ENCODE measurements at regions not wholly inside any gene's neighbourhood (a gene's known extent, or its start where the extent isn't known, plus 50 kb on each side); places are given as distances from the start of the nearest gene placed in this dataset.

GRCh38 chr2:72013726-72014125, 133.9 kb downstream of the CYP26B1 start:
- Histone ChIP-seq H3K27ac (replicated peaks; ENCODE audit: low read length) (no peak overlapping the region), H3K23ac (ENCODE audit: low read depth, low read length, poor library complexity) (no peak overlapping the region), H3K4ac (ENCODE audit: low read length) (no peak overlapping the region), H2AK5ac (ENCODE audit: low read depth, low read length) (no peak overlapping the region), H3K79me1 (ENCODE audit: low read depth, low read length) (peaks cover 1% of the 10 kb centered on the region), H4K91ac (ENCODE audit: low read depth, low read length, poor library complexity) (no peak overlapping the region), H3K4me1 (ENCODE audit: control insufficient read depth in 2 of 2, insufficient read depth in 1 of 2, low read depth in 1 of 2, low read length in 2 of 2) (no peaks in the 10 kb centered on the region), H3K36me3 (replicated peaks in 1 of 2; ENCODE audit: control insufficient read depth in 2 of 2, insufficient read depth in 2 of 2, low read length in 2 of 2) (no peaks in the 10 kb centered on the region), H4K8ac (ENCODE audit: low read depth, low read length) (no peak overlapping the region), H2BK15ac (ENCODE audit: low read length) (no peak overlapping the region), H3K4me3 (ENCODE audit: low read length in 2 of 2) (no peak overlapping the region), H3K9me3 (replicated peaks in 1 of 2; ENCODE audit: control insufficient read depth in 2 of 2, insufficient read depth in 1 of 2, low read depth in 1 of 2, low read length in 2 of 2) (no peaks in the 10 kb centered on the region), H3K27me3 (ENCODE audit: control insufficient read depth in 3 of 3, insufficient read depth in 3 of 3, low read depth in 1 of 3, low read length in 3 of 3) (no peaks in the 10 kb centered on the region), H3K14ac (ENCODE audit: low read length) (no peak overlapping the region), H2BK5ac (ENCODE audit: low read length) (no peak overlapping the region), H3K18ac (ENCODE audit: low read length) (no peak overlapping the region), H3K9ac (ENCODE audit: low read depth, low read length, poor library complexity) (no peak overlapping the region), H2AFZ (ENCODE audit: low read length) (no peak overlapping the region), H3K4me2 (ENCODE audit: insufficient read depth, low read length, poor library complexity, severe bottlenecking) (no peak overlapping the region), H2BK120ac (ENCODE audit: low read depth, low read length) (no peak overlapping the region), H2BK12ac (ENCODE audit: low read length) (no peak overlapping the region)
- no peak for DNase-seq (ENCODE audit: low spot score)
- no CpG with 5 or more reads among the region's 6 CpGs for WGBS, 2 donors (ENCODE audit: extremely low coverage in 2 of 2, insufficient read length in 2 of 2, insufficient replicate concordance in 1 of 2)

GRCh38 chr2:72012886-72013574, 134.6 kb downstream of the CYP26B1 start:
- H2BK12ac ChIP-seq (ENCODE audit: low read length), result no peak overlapping the region
- no peak overlapping the region for H2BK5ac ChIP-seq (ENCODE audit: low read length)
- H3K27me3 ChIP-seq (ENCODE audit: control insufficient read depth in 3 of 3, insufficient read depth in 3 of 3, low read depth in 1 of 3, low read length in 3 of 3), result no peaks in the 10 kb centered on the region
- peak overlapping the region; percentile 35 for H3K18ac ChIP-seq (ENCODE audit: low read length)
- DNase-seq (ENCODE audit: low spot score), result no peak
- H3K9ac ChIP-seq (ENCODE audit: low read depth, low read length, poor library complexity), result no peak overlapping the region
- H2BK120ac ChIP-seq (ENCODE audit: low read depth, low read length), result no peak overlapping the region
- H3K9me3 ChIP-seq (replicated peaks in 1 of 2; ENCODE audit: control insufficient read depth in 2 of 2, insufficient read depth in 1 of 2, low read depth in 1 of 2, low read length in 2 of 2), result no peaks in the 10 kb centered on the region
- peaks cover 1% of the 10 kb centered on the region for H3K79me1 ChIP-seq (ENCODE audit: low read depth, low read length)
- no peak overlapping the region for H2BK15ac ChIP-seq (ENCODE audit: low read length)
- H2AK5ac ChIP-seq (ENCODE audit: low read depth, low read length), result no peak overlapping the region
- H3K23ac ChIP-seq (ENCODE audit: low read depth, low read length, poor library complexity), result peak overlapping the region; percentile 34
- H3K27ac ChIP-seq (replicated peaks; ENCODE audit: low read length), result no peak overlapping the region
- H4K8ac ChIP-seq (ENCODE audit: low read depth, low read length), result no peak overlapping the region
- H3K36me3 ChIP-seq (replicated peaks in 1 of 2; ENCODE audit: control insufficient read depth in 2 of 2, insufficient read depth in 2 of 2, low read length in 2 of 2), result no peaks in the 10 kb centered on the region
- H3K14ac ChIP-seq (ENCODE audit: low read length), result no peak overlapping the region
- H3K4ac ChIP-seq (ENCODE audit: low read length), result peak overlapping the region; percentile 38
- H3K4me3 ChIP-seq (ENCODE audit: low read length in 2 of 2), result no peak overlapping the region
- H2AFZ ChIP-seq (ENCODE audit: low read length), result no peak overlapping the region
- no peak overlapping the region for H3K4me2 ChIP-seq (ENCODE audit: insufficient read depth, low read length, poor library complexity, severe bottlenecking)
- WGBS, 2 donors (ENCODE audit: extremely low coverage in 2 of 2, insufficient read length in 2 of 2, insufficient replicate concordance in 1 of 2), result no CpG with 5 or more reads among the region's 9 CpGs
- no peak overlapping the region for H4K91ac ChIP-seq (ENCODE audit: low read depth, low read length, poor library complexity)
- no peaks in the 10 kb centered on the region for H3K4me1 ChIP-seq (ENCODE audit: control insufficient read depth in 2 of 2, insufficient read depth in 1 of 2, low read depth in 1 of 2, low read length in 2 of 2)

GRCh38 chr2:72011791-72012190, 135.9 kb downstream of the CYP26B1 start:
- no peaks in the 10 kb centered on the region for H3K9me3 ChIP-seq (replicated peaks in 1 of 2; ENCODE audit: control insufficient read depth in 2 of 2, insufficient read depth in 1 of 2, low read depth in 1 of 2, low read length in 2 of 2)
- DNase-seq (ENCODE audit: low spot score), result no peak
- H4K8ac ChIP-seq (ENCODE audit: low read depth, low read length), result no peak overlapping the region
- no peak overlapping the region for H3K18ac ChIP-seq (ENCODE audit: low read length)
- no peak overlapping the region for H3K27ac ChIP-seq (replicated peaks; ENCODE audit: low read length)
- no peak overlapping the region for H2AK5ac ChIP-seq (ENCODE audit: low read depth, low read length)
- no peaks in the 10 kb centered on the region for H3K36me3 ChIP-seq (replicated peaks in 1 of 2; ENCODE audit: control insufficient read depth in 2 of 2, insufficient read depth in 2 of 2, low read length in 2 of 2)
- no peak overlapping the region for H2BK15ac ChIP-seq (ENCODE audit: low read length)
- H3K4me2 ChIP-seq (ENCODE audit: insufficient read depth, low read length, poor library complexity, severe bottlenecking), result no peak overlapping the region
- H2AFZ ChIP-seq (ENCODE audit: low read length), result no peak overlapping the region
- no peak overlapping the region for H4K91ac ChIP-seq (ENCODE audit: low read depth, low read length, poor library complexity)
- no peak overlapping the region for H2BK5ac ChIP-seq (ENCODE audit: low read length)
- H3K4me3 ChIP-seq (ENCODE audit: low read length in 2 of 2), result no peak overlapping the region
- H3K27me3 ChIP-seq (ENCODE audit: control insufficient read depth in 3 of 3, insufficient read depth in 3 of 3, low read depth in 1 of 3, low read length in 3 of 3), result no peaks in the 10 kb centered on the region
- H3K79me1 ChIP-seq (ENCODE audit: low read depth, low read length), result peaks cover 1% of the 10 kb centered on the region
- H3K14ac ChIP-seq (ENCODE audit: low read length), result no peak overlapping the region
- H3K9ac ChIP-seq (ENCODE audit: low read depth, low read length, poor library complexity), result no peak overlapping the region
- H2BK12ac ChIP-seq (ENCODE audit: low read length), result no peak overlapping the region
- no CpG with 5 or more reads among the region's 6 CpGs for WGBS, 2 donors (ENCODE audit: extremely low coverage in 2 of 2, insufficient read length in 2 of 2, insufficient replicate concordance in 1 of 2)
- no peak overlapping the region for H2BK120ac ChIP-seq (ENCODE audit: low read depth, low read length)
- H3K4ac ChIP-seq (ENCODE audit: low read length), result no peak overlapping the region
- H3K23ac ChIP-seq (ENCODE audit: low read depth, low read length, poor library complexity), result no peak overlapping the region
- H3K4me1 ChIP-seq (ENCODE audit: control insufficient read depth in 2 of 2, insufficient read depth in 1 of 2, low read depth in 1 of 2, low read length in 2 of 2), result no peaks in the 10 kb centered on the region

DNA sequence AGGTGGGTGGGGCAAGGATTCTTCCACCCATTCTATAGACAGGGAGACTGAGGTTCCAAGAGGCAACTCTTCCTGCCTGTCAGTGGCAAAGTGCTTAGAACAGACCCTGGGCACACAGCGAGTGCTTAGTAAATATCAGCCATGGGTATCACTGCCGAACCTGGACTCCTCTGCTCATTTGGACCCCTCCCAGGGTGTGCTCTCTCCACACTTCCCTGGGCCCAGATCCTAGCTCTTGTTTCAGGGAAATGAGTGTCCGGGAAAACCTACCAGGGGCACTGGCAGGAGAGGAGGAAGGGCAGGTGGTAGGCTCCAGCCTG, 136.3 kb downstream of the CYP26B1 start:
- no peak overlapping the region for H2BK120ac ChIP-seq (ENCODE audit: low read depth, low read length)
- H2BK15ac ChIP-seq (ENCODE audit: low read length), result no peak overlapping the region
- no peak overlapping the region for H3K18ac ChIP-seq (ENCODE audit: low read length)
- H2AFZ ChIP-seq (ENCODE audit: low read length), result no peak overlapping the region
- H3K79me1 ChIP-seq (ENCODE audit: low read depth, low read length), result peaks cover 1% of the 10 kb centered on the region
- no peak overlapping the region for H2BK5ac ChIP-seq (ENCODE audit: low read length)
- no peak overlapping the region for H2BK12ac ChIP-seq (ENCODE audit: low read length)
- H3K9me3 ChIP-seq (replicated peaks in 1 of 2; ENCODE audit: control insufficient read depth in 2 of 2, insufficient read depth in 1 of 2, low read depth in 1 of 2, low read length in 2 of 2), result no peaks in the 10 kb centered on the region
- no peaks in the 10 kb centered on the region for H3K36me3 ChIP-seq (replicated peaks in 1 of 2; ENCODE audit: control insufficient read depth in 2 of 2, insufficient read depth in 2 of 2, low read length in 2 of 2)
- no peak overlapping the region for H3K4ac ChIP-seq (ENCODE audit: low read length)
- no peak overlapping the region for H3K23ac ChIP-seq (ENCODE audit: low read depth, low read length, poor library complexity)
- H2AK5ac ChIP-seq (ENCODE audit: low read depth, low read length), result no peak overlapping the region
- no peaks in the 10 kb centered on the region for H3K27me3 ChIP-seq (ENCODE audit: control insufficient read depth in 3 of 3, insufficient read depth in 3 of 3, low read depth in 1 of 3, low read length in 3 of 3)
- H3K4me2 ChIP-seq (ENCODE audit: insufficient read depth, low read length, poor library complexity, severe bottlenecking), result no peak overlapping the region
- no peak overlapping the region for H4K91ac ChIP-seq (ENCODE audit: low read depth, low read length, poor library complexity)
- H3K14ac ChIP-seq (ENCODE audit: low read length), result no peak overlapping the region
- no peak for DNase-seq (ENCODE audit: low spot score)
- H4K8ac ChIP-seq (ENCODE audit: low read depth, low read length), result no peak overlapping the region
- H3K4me3 ChIP-seq (ENCODE audit: low read length in 2 of 2), result no peak overlapping the region
- no peak overlapping the region for H3K9ac ChIP-seq (ENCODE audit: low read depth, low read length, poor library complexity)
- no peaks in the 10 kb centered on the region for H3K4me1 ChIP-seq (ENCODE audit: control insufficient read depth in 2 of 2, insufficient read depth in 1 of 2, low read depth in 1 of 2, low read length in 2 of 2)
- no CpG with 5 or more reads among the region's 3 CpGs for WGBS, 2 donors (ENCODE audit: extremely low coverage in 2 of 2, insufficient read length in 2 of 2, insufficient replicate concordance in 1 of 2)
- no peak overlapping the region for H3K27ac ChIP-seq (replicated peaks; ENCODE audit: low read length)

All from neuronal stem cell (in vitro differentiated cells).